PC-3 (cell line): ENCODE measurements at regions not wholly inside any gene's neighbourhood (a gene's known extent, or its start where the extent isn't known, plus 50 kb on each side); places are given as distances from the start of the nearest gene placed in this dataset.
A peak's percentile ranks its signal among the peaks of the same experiment; 100 is the strongest.

Source experiments
- ATAC-seq: fragments of 200-7000 bp; cut with Tn5 transposase; 2 replicates; pipeline ENCODE4 v1.9.1; 2020; ENCODE audit warnings: mild to moderate bottlenecking, moderate library complexity
- BruUV-seq: library from RNA; stranded (reverse); fragments of 400-500 nt; replicated peaks from 2 replicates; lab custom pipeline; 2021; lab: Mats Ljungman, UMichigan
- CTCF ChIA-PET: fragments of 300-600 bp; sonication (Branson Sonifier 250); formaldehyde crosslinking; loops from one replicate; lab custom pipeline; 2022; ENCODE audit warnings: antibody characterized with exemption; lab: Charles Lee
- POLR2A ChIA-PET: fragments of 300-600 bp; sonication (Branson Sonifier 250); formaldehyde crosslinking; loops from one replicate; lab custom pipeline; 2022; ENCODE audit warnings: antibody characterized with exemption; ENCODE audit not compliant: unreplicated experiment; lab: Charles Lee
- DNase-seq: peaks from one replicate; pipeline ENCODE4 v3.0.0-alpha.2; 2015
- H2AFZ ChIP-seq: fragments of 300-600 bp; sonication (generic); 2 replicates; pipeline ENCODE4 v1.6.0; 2016; ENCODE audit warnings: antibody characterized with exemption, low read length
- H3F3A ChIP-seq: fragments of 300-600 bp; sonication (generic); one replicate; pipeline ENCODE4 v1.6.0; 2017; ENCODE audit warnings: antibody characterized with exemption, low read length, control low read depth, mild to moderate bottlenecking; ENCODE audit not compliant: unreplicated experiment
- H3K27ac ChIP-seq: fragments of 300-600 bp; sonication (generic); 2 replicates; pipeline ENCODE4 v1.5.1; 2016; ENCODE audit warnings: mild to moderate bottlenecking, low read length
- H3K27me3 ChIP-seq: fragments of 300-600 bp; sonication (generic); 2 replicates; pipeline ENCODE4 v1.6.1; 2016; ENCODE audit warnings: low read length, mixed read lengths
- H3K36me3 ChIP-seq: fragments of 300-600 bp; sonication (generic); 2 replicates; pipeline ENCODE4 v1.6.1; 2016; ENCODE audit warnings: low read depth, mixed run types, low read length, mixed read lengths
- H3K4me1 ChIP-seq: fragments of 300-600 bp; sonication (generic); 2 replicates; pipeline ENCODE4 v1.5.1; 2016; ENCODE audit warnings: low read length; ENCODE audit not compliant: insufficient read depth
- H3K4me2 ChIP-seq: fragments of 300-600 bp; sonication (generic); 2 replicates; pipeline ENCODE4 v1.6.0; 2016; ENCODE audit warnings: low read length
- H3K4me3 ChIP-seq: fragments of 300-600 bp; sonication (generic); 2 replicates; pipeline ENCODE4 v1.5.1; 2016; ENCODE audit warnings: mild to moderate bottlenecking, low read length, mixed read lengths
- H3K79me2 ChIP-seq: fragments of 300-600 bp; sonication (generic); 2 replicates; pipeline ENCODE4 v1.6.1; 2017; ENCODE audit warnings: low read length, mixed read lengths
- H3K9ac ChIP-seq: fragments of 300-600 bp; sonication (generic); 2 replicates; pipeline ENCODE4 v1.6.0; 2016; ENCODE audit warnings: mild to moderate bottlenecking, low read length
- H3K9me2 ChIP-seq: fragments of 300-600 bp; sonication (generic); replicated peaks from 2 replicates; pipeline ENCODE4 v1.6.1; 2016; ENCODE audit warnings: mixed run types, low read length, mixed read lengths
- H3K9me3 ChIP-seq: fragments of 300-600 bp; sonication (generic); 2 replicates; pipeline ENCODE4 v1.6.1; 2016; ENCODE audit warnings: low read length, mixed read lengths
- H4K20me1 ChIP-seq: fragments of 300-600 bp; sonication (generic); 2 replicates; pipeline ENCODE4 v1.6.1; 2016; ENCODE audit warnings: low read length, mixed read lengths
- CTCF ChIP-seq: fragments of 300-600 bp; sonication (generic); conservative IDR thresholded peaks from 2 replicates; pipeline ENCODE4 v1.5.1; 2017; ENCODE audit warnings: antibody characterized with exemption, low read depth, mild to moderate bottlenecking, low read length
- EZH2 ChIP-seq: fragments of 300-600 bp; sonication (generic); IDR thresholded peaks from one replicate; pipeline ENCODE4 v1.6.1; 2017; ENCODE audit warnings: antibody characterized with exemption, mild to moderate bottlenecking, low read length; ENCODE audit not compliant: unreplicated experiment
- EZH2phosphoT487 ChIP-seq: fragments of 300-600 bp; sonication (generic); IDR thresholded peaks from 2 replicates; pipeline ENCODE4 v1.6.1; 2018; ENCODE audit warnings: mild to moderate bottlenecking, antibody characterized with exemption, low read length, borderline replicate concordance
- intact Hi-C: fragments of 100-400 bp; cut with micrococcal nuclease; formaldehyde crosslinking; loops from 2 replicates; pipeline ENCODE4 v1.9.0; 2023

GRCh38 chr15:62617741-62618140, 424.8 kb upstream of the TPM1 start:
- no peak for DNase-seq
- CTCF ChIA-PET = interaction anchor here (0.7 to 1.1 kb wide), 2 partner anchors 11 to 14 kb away, joined by 4 read pairs; no protein-coding TSS in a partner anchor
- H3K36me3 ChIP-seq = no peaks in the 10 kb centered on the region
- no peak overlapping the region for H3K4me2 ChIP-seq
- H3K79me2 ChIP-seq = no peaks in the 10 kb centered on the region
- BruUV-seq = no TSS peak
- no peak overlapping the region for H3K4me3 ChIP-seq
- POLR2A ChIA-PET = no interaction called here
- H3K4me1 ChIP-seq = peaks cover 18% of the 10 kb centered on the region
- no peak for ATAC-seq
- TF ChIP-seq EZH2phosphoT487 (no peak), EZH2 (no peak)
- intact Hi-C loops = no loop called here
- H3K9ac ChIP-seq = no peak overlapping the region
- no peaks in the 10 kb centered on the region for H3K9me2 ChIP-seq
- no peaks in the 10 kb centered on the region for H3K9me3 ChIP-seq
- H2AFZ ChIP-seq = no peak overlapping the region
- H3F3A ChIP-seq = no peaks in the 10 kb centered on the region
- no peak overlapping the region for H3K27ac ChIP-seq
- H4K20me1 ChIP-seq = no peaks in the 10 kb centered on the region
- no peaks in the 10 kb centered on the region for H3K27me3 ChIP-seq

GRCh38 chr15:62618432-62618831, 424.1 kb upstream of the TPM1 start:
- Histone ChIP-seq H3K27ac (no peak overlapping the region), H3F3A (no peaks in the 10 kb centered on the region), H3K9me3 (no peaks in the 10 kb centered on the region), H3K4me1 (peaks cover 18% of the 10 kb centered on the region), H3K9ac (no peak overlapping the region), H2AFZ (no peak overlapping the region), H3K27me3 (no peaks in the 10 kb centered on the region), H3K4me3 (no peak overlapping the region), H3K79me2 (no peaks in the 10 kb centered on the region), H4K20me1 (no peaks in the 10 kb centered on the region), H3K4me2 (no peak overlapping the region; the same call in 1 of the 2 replicates), H3K36me3 (no peaks in the 10 kb centered on the region), H3K9me2 (no peaks in the 10 kb centered on the region)
- no TSS peak for BruUV-seq
- intact Hi-C loops = no loop called here
- ATAC-seq = peak; percentile 100
- TF ChIP-seq EZH2 = no peak
- TF ChIP-seq CTCF = no peak
- no peak for TF ChIP-seq EZH2phosphoT487
- CTCF ChIA-PET = interaction anchor here (0.5 to 1.1 kb wide), 4 partner anchors 12 to 476 kb away, joined by 3 to 6 read pairs (median 4); no protein-coding TSS in a partner anchor
- DNase-seq = peak; percentile 81
- POLR2A ChIA-PET = interaction anchor here (0.5 kb wide), 1 partner anchor 12 kb away, joined by 6 read pairs; no protein-coding TSS in a partner anchor

GRCh38 chr15:62618846-62619504, 423.6 kb upstream of the TPM1 start:
- no peaks in the 10 kb centered on the region for H4K20me1 ChIP-seq
- H3K4me3 ChIP-seq = no peak overlapping the region
- ChIA-PET POLR2A (no interaction called here), CTCF (interaction anchor here (0.5 to 1.1 kb wide), 4 partner anchors 13 to 475 kb away, joined by 3 to 6 read pairs (median 4); no protein-coding TSS in a partner anchor)
- H3K36me3 ChIP-seq = no peaks in the 10 kb centered on the region
- no peaks in the 10 kb centered on the region for H3K79me2 ChIP-seq
- no peak overlapping the region for H2AFZ ChIP-seq
- intact Hi-C loops = no loop called here
- no peak overlapping the region for H3K9ac ChIP-seq
- ATAC-seq (peak; percentile 32), DNase-seq (no peak)
- no peaks in the 10 kb centered on the region for H3K9me2 ChIP-seq
- no peaks in the 10 kb centered on the region for H3F3A ChIP-seq
- H3K27me3 ChIP-seq = no peaks in the 10 kb centered on the region
- H3K27ac ChIP-seq = no peak overlapping the region
- peaks cover 18% of the 10 kb centered on the region for H3K4me1 ChIP-seq
- H3K9me3 ChIP-seq = no peaks in the 10 kb centered on the region
- TF ChIP-seq EZH2 (no peak), CTCF (no peak), EZH2phosphoT487 (no peak)
- BruUV-seq = no TSS peak
- H3K4me2 ChIP-seq = no peak overlapping the region; the same call in 1 of the 2 replicates
